GM19395 (cell line): ENCODE measurements at regions not wholly inside any gene's neighbourhood (a gene's known extent, or its start where the extent isn't known, plus 50 kb on each side); places are given as distances from the start of the nearest gene placed in this dataset.

ENCODE experiments used
- ATAC-seq: cut with Tn5 transposase; IDR thresholded peaks from one replicate; pipeline ENCODE4 v1.9.1; 2021; ENCODE audit warnings: mild to moderate bottlenecking, moderate library complexity; ENCODE audit not compliant: unreplicated experiment

- ATAC-seq: no peak
Measured at GRCh38 chr7:131961054-131961680, 404.7 kb upstream of the PODXL start.

GRCh38 chr7:131959106-131959812 is 402.8 kb upstream of the PODXL start:
- no peak for ATAC-seq

GRCh38 chr7:131957338-131958020 is 401.1 kb upstream of the PODXL start:
- no peak for ATAC-seq

- ATAC-seq: no peak
Measured at GRCh38 chr7:131956864-131957263, 400.4 kb upstream of the PODXL start.

GRCh38 chr7:131955679-131956078 is 399.3 kb upstream of the PODXL start:
- ATAC-seq: no peak

GRCh38 chr7:131953184-131953583 is 396.8 kb upstream of the PODXL start:
- ATAC-seq: no peak

- ATAC-seq: no peak
Measured at GRCh38 chr7:131952365-131952764, 395.9 kb upstream of the PODXL start.

GRCh38 chr7:131950758-131951157 is 394.3 kb upstream of the PODXL start:
- ATAC-seq: no peak

GRCh38 chr7:131949659-131950058 is 393.2 kb upstream of the PODXL start:
- no peak for ATAC-seq

- ATAC-seq: no peak
Measured at GRCh38 chr7:131948434-131949053, 392.1 kb upstream of the PODXL start.

GRCh38 chr7:131947661-131948060 is 391.2 kb upstream of the PODXL start:
- no peak for ATAC-seq

GRCh38 chr7:131945957-131946544 is 389.6 kb upstream of the PODXL start:
- no peak for ATAC-seq

- ATAC-seq: peak; percentile 66
Measured at GRCh38 chr7:131945313-131945911, 389.0 kb upstream of the PODXL start.

GRCh38 chr7:131944556-131945069 is 388.2 kb upstream of the PODXL start:
- no peak for ATAC-seq

GRCh38 chr7:131943646-131944045 is 387.2 kb upstream of the PODXL start:
- ATAC-seq: no peak

GRCh38 chr7:131943211-131943610 is 386.8 kb upstream of the PODXL start:
- no peak for ATAC-seq

- no peak for ATAC-seq
Measured at GRCh38 chr7:131942287-131943150, 386.1 kb upstream of the PODXL start.

GRCh38 chr7:131941291-131941690 is 384.9 kb upstream of the PODXL start:
- no peak for ATAC-seq

GRCh38 chr7:131940621-131941165 is 384.3 kb upstream of the PODXL start:
- no peak for ATAC-seq
